Ishikawa (cell line): ENCODE measurements at regions not wholly inside any gene's neighbourhood (a gene's known extent, or its start where the extent isn't known, plus 50 kb on each side); places are given as distances from the start of the nearest gene placed in this dataset.

ENCODE experiments used
- CEBPB ChIP-seq: IDR thresholded peaks from 2 replicates; pipeline ENCODE4 v1.6.1; 2012
- CREB1 ChIP-seq: IDR thresholded peaks from 2 replicates; pipeline ENCODE4 v1.6.1; 2012; ENCODE audit warnings: low read depth
- EGR1 ChIP-seq: IDR thresholded peaks from 2 replicates; pipeline ENCODE4 v1.6.1; 2012
- EP300 ChIP-seq: IDR thresholded peaks from 2 replicates; pipeline ENCODE4 v1.6.1; 2012; ENCODE audit warnings: borderline replicate concordance
- FOXM1 ChIP-seq: IDR thresholded peaks from 2 replicates; pipeline ENCODE4 v1.6.1; 2012; ENCODE audit warnings: low read depth, borderline replicate concordance
- MAX ChIP-seq: IDR thresholded peaks from 2 replicates; pipeline ENCODE4 v1.6.1; 2012
- NFIC ChIP-seq: IDR thresholded peaks from 2 replicates; pipeline ENCODE4 v1.6.1; 2012
- RAD21 ChIP-seq: IDR thresholded peaks from 2 replicates; pipeline ENCODE4 v1.6.1; 2012; ENCODE audit warnings: low read depth
- REST ChIP-seq: IDR thresholded peaks from 2 replicates; pipeline ENCODE4 v1.6.1; 2012; ENCODE audit warnings: low read depth, mild to moderate bottlenecking
- TAF1 ChIP-seq: IDR thresholded peaks from 2 replicates; pipeline ENCODE4 v1.6.1; 2012; ENCODE audit warnings: low read depth, mild to moderate bottlenecking
- TCF12 ChIP-seq: IDR thresholded peaks from 2 replicates; pipeline ENCODE4 v1.6.1; 2012; ENCODE audit warnings: low read depth
- TEAD4 ChIP-seq: IDR thresholded peaks from 2 replicates; pipeline ENCODE4 v1.6.1; 2012
- USF1 ChIP-seq: IDR thresholded peaks from 2 replicates; pipeline ENCODE4 v1.6.1; 2012
- YY1 ChIP-seq: IDR thresholded peaks from 2 replicates; pipeline ENCODE4 v1.6.1; 2012; ENCODE audit warnings: low read depth
- ZBTB7A ChIP-seq: IDR thresholded peaks from 2 replicates; pipeline ENCODE4 v1.6.1; 2012; ENCODE audit warnings: low read depth

DNA sequence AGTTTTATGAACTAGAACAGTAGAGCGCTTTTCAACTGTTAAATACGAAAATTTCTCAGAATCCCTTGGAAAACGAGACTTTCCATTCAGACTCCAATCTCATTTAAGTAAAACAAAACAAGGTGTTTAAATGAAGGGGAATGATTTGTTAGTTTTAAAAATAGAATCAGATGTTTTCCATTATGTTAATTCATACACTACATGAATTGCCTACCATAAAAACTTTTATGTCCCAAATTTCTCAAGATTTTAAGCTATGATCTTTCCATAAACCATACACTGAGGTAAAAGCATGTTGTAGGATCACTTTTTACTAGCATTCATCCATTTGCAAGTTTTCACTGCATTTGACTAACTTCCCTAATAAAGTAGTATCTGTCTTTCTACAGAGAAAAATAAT lies 180.3 kb upstream of the ZP4 start:
- TF ChIP-seq YY1 (no peak), REST (no peak), CEBPB (no peak), TEAD4 (no peak), USF1 (no peak), CREB1 (no peak), EGR1 (no peak), FOXM1 (no peak), NFIC (no peak), TAF1 (no peak), EP300 (no peak), RAD21 (no peak), TCF12 (no peak), MAX (no peak), ZBTB7A (no peak)

GRCh38 chr1:238063454-238063853 lies 172.7 kb upstream of the ZP4 start:
- TF ChIP-seq EP300 (peak; percentile 47; the same call in 1 of the 2 replicates), RAD21 (no peak), FOXM1 (no peak), MAX (peak; percentile 46; the same call in 1 of the 2 replicates), NFIC (peak; percentile 70), TCF12 (peak; percentile 56)

GRCh38 chr1:238061967-238062613 lies 171.4 kb upstream of the ZP4 start:
- no peak for TF ChIP-seq MAX
- TF ChIP-seq RAD21, result no peak
- no peak for TF ChIP-seq USF1
- no peak for TF ChIP-seq EP300
- TF ChIP-seq TAF1, result no peak
- TF ChIP-seq NFIC, result no peak
- TF ChIP-seq CEBPB, result no peak
- TF ChIP-seq ZBTB7A, result no peak
- TF ChIP-seq EGR1, result no peak
- TF ChIP-seq CREB1, result no peak
- no peak for TF ChIP-seq YY1
- no peak for TF ChIP-seq FOXM1
- TF ChIP-seq TCF12, result no peak
- no peak for TF ChIP-seq REST

- TF ChIP-seq ZBTB7A (no peak), FOXM1 (no peak), USF1 (no peak), TAF1 (no peak), NFIC (no peak), MAX (no peak), TEAD4 (no peak), EP300 (no peak)
Observed at GRCh38 chr1:238060061-238060460, 169.3 kb upstream of the ZP4 start.

DNA sequence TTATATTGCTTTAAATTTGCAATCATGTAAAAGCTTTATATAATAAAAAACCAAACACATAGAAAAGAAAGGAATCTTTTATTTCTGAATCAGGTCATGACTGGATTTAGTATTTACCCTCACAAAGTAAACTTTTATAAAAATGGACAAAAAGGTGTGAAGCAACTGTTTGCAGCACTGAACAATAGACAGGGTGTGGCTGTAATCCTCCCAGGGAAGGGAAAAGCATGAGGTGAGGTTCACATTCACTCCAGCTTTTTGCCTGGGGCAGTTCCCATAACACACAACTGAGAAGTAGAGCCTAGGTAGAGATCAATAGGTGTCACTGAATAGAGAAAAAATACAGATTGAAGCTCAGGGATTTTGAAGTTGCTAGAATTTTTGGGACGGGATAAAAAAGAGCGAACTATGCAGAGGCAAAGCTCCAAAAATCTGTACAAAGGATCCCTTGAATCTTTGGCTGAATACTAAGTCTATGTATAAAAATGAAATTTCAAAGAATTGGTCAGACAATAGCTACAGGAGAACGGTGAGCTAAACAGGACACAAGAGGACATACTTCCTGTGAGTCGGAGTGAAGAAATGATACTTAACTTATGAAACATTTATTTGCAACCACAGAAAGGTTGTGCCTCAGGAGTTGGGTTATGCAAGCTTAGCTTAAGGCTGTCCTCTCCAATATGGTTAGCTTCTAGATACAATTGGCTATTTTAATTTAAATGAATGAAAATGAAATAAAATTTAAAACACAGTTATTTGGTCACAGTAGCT lies 162.0 kb upstream of the ZP4 start:
- TF ChIP-seq EP300 (no peak), FOXM1 (no peak), EGR1 (no peak), ZBTB7A (no peak), TCF12 (no peak), USF1 (no peak), TEAD4 (no peak), YY1 (no peak), TAF1 (no peak), CEBPB (no peak), REST (no peak), RAD21 (no peak)
